CD4-positive, alpha-beta memory T cell (primary cell): ENCODE measurements at regions not wholly inside any gene's neighbourhood (a gene's known extent, or its start where the extent isn't known, plus 50 kb on each side); places are given as distances from the start of the nearest gene placed in this dataset.

ENCODE experiments used
- CTCF ChIA-PET: fragments of 350-600 bp; sonication (Branson Sonifier 250); formaldehyde crosslinking; loops from one replicate; lab custom pipeline; 2021; ENCODE audit warnings: inconsistent platforms; ENCODE audit not compliant: partially characterized antibody; lab: Charles Lee
- POLR2A ChIA-PET: fragments of 350-600 bp; sonication (Branson Sonifier 250); formaldehyde crosslinking; loops from one replicate; lab custom pipeline; 2021; ENCODE audit not compliant: partially characterized antibody; lab: Charles Lee
- DNase-seq, 5 donors: peaks; one replicate each; pipeline versions ENCODE4 v3.0.0 to v3.0.0-alpha.2; 2020 to 2022; ENCODE audit warnings: mixed read lengths in 1 of 5
- H3K27ac ChIP-seq: one replicate; pipeline ENCODE4 v1.7.0; 2013; ENCODE audit warnings: low read depth, low read length
- H3K27me3 ChIP-seq: 2 replicates; pipeline ENCODE4 v1.7.0; 2013; ENCODE audit warnings: mild to moderate bottlenecking, low read length, moderate library complexity; ENCODE audit not compliant: insufficient read depth
- H3K36me3 ChIP-seq: 2 replicates; pipeline ENCODE4 v1.7.0; 2013; ENCODE audit warnings: mild to moderate bottlenecking, low read length, moderate library complexity; ENCODE audit not compliant: insufficient read depth
- H3K4me1 ChIP-seq: 2 replicates; pipeline ENCODE4 v1.7.0; 2013; ENCODE audit warnings: mild to moderate bottlenecking, low read length, moderate library complexity; ENCODE audit not compliant: insufficient read depth
- H3K4me3 ChIP-seq, 2 donors: one replicate each; pipeline ENCODE4 v1.7.0; 2013; ENCODE audit warnings: low read length in 2 of 2, mild to moderate bottlenecking in 1 of 2
- H3K9me3 ChIP-seq, 2 donors: one replicate each; pipeline ENCODE4 v1.7.0; 2013; ENCODE audit warnings: low read length in 2 of 2, control low read depth in 1 of 2; ENCODE audit not compliant: control insufficient read depth in 1 of 2
- H3K27ac Mint-ChIP-seq, 7 donors: one replicate each; pipeline ENCODE4 v1.8.0; 2020 to 2021; ENCODE audit warnings: mixed read lengths in 7 of 7, mild to moderate bottlenecking in 6 of 7, inconsistent platforms in 3 of 7, moderate library complexity in 3 of 7
- H3K27me3 Mint-ChIP-seq, 2 donors: one replicate each; pipeline ENCODE4 v1.8.0; 2020 to 2021; ENCODE audit warnings: mixed read lengths in 2 of 2
- H3K36me3 Mint-ChIP-seq, 2 donors: one replicate each; pipeline ENCODE4 v1.8.0; 2020 to 2021; ENCODE audit warnings: mixed read lengths in 2 of 2, inconsistent platforms in 1 of 2, mild to moderate bottlenecking in 1 of 2
- H3K4me1 Mint-ChIP-seq, 4 donors: one replicate each; pipeline ENCODE4 v1.8.0; 2020 to 2021; ENCODE audit warnings: mixed read lengths in 4 of 4, mild to moderate bottlenecking in 1 of 4
- H3K4me3 Mint-ChIP-seq, 8 donors: one replicate each; pipeline ENCODE4 v1.8.0; 2020 to 2021; ENCODE audit warnings: mixed read lengths in 8 of 8, mild to moderate bottlenecking in 7 of 8, moderate library complexity in 6 of 8, inconsistent platforms in 3 of 8
- H3K9me3 Mint-ChIP-seq, 8 donors: one replicate each; pipeline ENCODE4 v1.8.0; 2020 to 2021; ENCODE audit warnings: mixed read lengths in 8 of 8, mild to moderate bottlenecking in 5 of 8, inconsistent platforms in 3 of 8, moderate library complexity in 1 of 8
- intact Hi-C: fragments of 100-400 bp; cut with micrococcal nuclease; formaldehyde crosslinking; loops from one replicate; pipeline ENCODE4 v1.15.1; 2023

DNA sequence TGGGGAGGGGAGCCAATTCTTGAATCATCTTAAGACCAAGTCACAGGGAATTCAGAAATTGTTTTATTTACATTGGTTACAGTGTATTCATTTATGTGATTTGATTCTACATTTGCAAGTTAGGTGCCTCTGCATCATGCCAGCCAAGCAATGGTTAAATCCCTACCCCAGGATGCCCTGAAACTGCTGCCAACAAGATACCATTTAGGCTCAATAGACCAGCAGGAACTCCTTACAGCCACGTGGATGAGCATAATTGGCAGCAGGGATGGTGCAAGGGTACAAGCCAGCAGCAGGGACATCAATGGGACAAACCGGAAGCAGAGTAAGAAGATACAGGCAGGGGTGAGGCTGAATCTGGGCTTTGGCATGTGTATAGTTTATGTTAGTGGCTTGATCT lies 72.4 kb upstream of the NBEA start:
- no peak for DNase-seq
- no peak overlapping the region for H3K27ac Mint-ChIP-seq
- ChIA-PET POLR2A (no interaction called here), CTCF (no interaction called here)
- H3K36me3 ChIP-seq, result no peaks in the 10 kb centered on the region
- no peaks in the 10 kb centered on the region for H3K27me3 Mint-ChIP-seq
- no peak overlapping the region for H3K27ac ChIP-seq
- H3K36me3 Mint-ChIP-seq, result no peaks in the 10 kb centered on the region
- H3K4me3 Mint-ChIP-seq, result no peak overlapping the region
- no peaks in the 10 kb centered on the region for H3K27me3 ChIP-seq
- intact Hi-C loops, result no loop called here
- H3K4me3 ChIP-seq, result no peak overlapping the region
- H3K9me3 ChIP-seq, result no peaks in the 10 kb centered on the region
- no peaks in the 10 kb centered on the region for H3K4me1 ChIP-seq
- H3K9me3 Mint-ChIP-seq, result peaks cover 0 to 3% (median 0%) of the 10 kb centered on the region in 8 donors
- no peaks in the 10 kb centered on the region for H3K4me1 Mint-ChIP-seq

- Histone ChIP-seq H3K36me3 (no peaks in the 10 kb centered on the region), H3K4me1 (no peaks in the 10 kb centered on the region), H3K9me3 (no peaks in the 10 kb centered on the region), H3K27ac (no peak overlapping the region), H3K27me3 (no peaks in the 10 kb centered on the region), H3K4me3 (no peak overlapping the region)
- Mint-ChIP-seq H3K36me3 (no peaks in the 10 kb centered on the region), H3K27ac (no peak overlapping the region), H3K4me1 (no peaks in the 10 kb centered on the region), H3K4me3 (no peak overlapping the region), H3K9me3 (peaks cover 0 to 4% (median under 1%) of the 10 kb centered on the region in 8 donors), H3K27me3 (peaks cover 0 to 2% of the 10 kb centered on the region in 2 donors)
- CTCF ChIA-PET, result no interaction called here
- DNase-seq, result no peak
- POLR2A ChIA-PET, result no interaction called here
- intact Hi-C loops, result no loop called here
Observed at GRCh38 chr13:34878329-34878728, 63.7 kb upstream of the NBEA start.

GRCh38 chr13:34879851-34880250 lies 62.2 kb upstream of the NBEA start:
- H3K27me3 Mint-ChIP-seq, result peaks cover 0 to 2% of the 10 kb centered on the region in 2 donors
- Histone ChIP-seq H3K27me3 (no peaks in the 10 kb centered on the region), H3K27ac (no peak overlapping the region), H3K4me3 (no peak overlapping the region), H3K4me1 (no peaks in the 10 kb centered on the region), H3K9me3 (no peaks in the 10 kb centered on the region), H3K36me3 (no peaks in the 10 kb centered on the region)
- no peak for DNase-seq
- no peaks in the 10 kb centered on the region for H3K36me3 Mint-ChIP-seq
- CTCF ChIA-PET, result no interaction called here
- H3K4me3 Mint-ChIP-seq, result no peak overlapping the region
- intact Hi-C loops, result no loop called here
- H3K4me1 Mint-ChIP-seq, result no peaks in the 10 kb centered on the region
- H3K27ac Mint-ChIP-seq, result no peak overlapping the region
- peaks cover 0 to 4% (median under 1%) of the 10 kb centered on the region in 8 donors for H3K9me3 Mint-ChIP-seq
- POLR2A ChIA-PET, result no interaction called here

GRCh38 chr13:34881494-34881893 lies 60.6 kb upstream of the NBEA start:
- DNase-seq, result no peak
- H3K4me3 Mint-ChIP-seq, result no peak overlapping the region
- ChIA-PET POLR2A (no interaction called here), CTCF (no interaction called here)
- Histone ChIP-seq H3K4me3 (no peak overlapping the region), H3K36me3 (no peaks in the 10 kb centered on the region), H3K27me3 (no peaks in the 10 kb centered on the region), H3K4me1 (no peaks in the 10 kb centered on the region), H3K27ac (no peak overlapping the region), H3K9me3 (no peaks in the 10 kb centered on the region)
- H3K4me1 Mint-ChIP-seq, result no peaks in the 10 kb centered on the region
- no peaks in the 10 kb centered on the region for H3K36me3 Mint-ChIP-seq
- H3K9me3 Mint-ChIP-seq, result peaks cover 0 to 3% (median under 1%) of the 10 kb centered on the region in 8 donors
- H3K27ac Mint-ChIP-seq, result no peak overlapping the region
- H3K27me3 Mint-ChIP-seq, result peaks cover 0 to 2% of the 10 kb centered on the region in 2 donors
- intact Hi-C loops, result no loop called here

- H3K4me3 Mint-ChIP-seq, result no peak overlapping the region
- Histone ChIP-seq H3K4me1 (no peaks in the 10 kb centered on the region), H3K9me3 (no peaks in the 10 kb centered on the region), H3K27me3 (no peaks in the 10 kb centered on the region), H3K27ac (no peak overlapping the region), H3K36me3 (no peaks in the 10 kb centered on the region), H3K4me3 (no peak overlapping the region)
- no peak overlapping the region for H3K27ac Mint-ChIP-seq
- peaks cover 0 to 2% of the 10 kb centered on the region in 2 donors for H3K27me3 Mint-ChIP-seq
- peaks cover 0 to 3% (median under 1%) of the 10 kb centered on the region in 8 donors for H3K9me3 Mint-ChIP-seq
- DNase-seq, result no peak
- no peaks in the 10 kb centered on the region for H3K36me3 Mint-ChIP-seq
- intact Hi-C loops, result no loop called here
- POLR2A ChIA-PET, result no interaction called here
- no peaks in the 10 kb centered on the region for H3K4me1 Mint-ChIP-seq
- CTCF ChIA-PET, result no interaction called here
Observed at GRCh38 chr13:34883396-34883795, 58.7 kb upstream of the NBEA start.

DNA sequence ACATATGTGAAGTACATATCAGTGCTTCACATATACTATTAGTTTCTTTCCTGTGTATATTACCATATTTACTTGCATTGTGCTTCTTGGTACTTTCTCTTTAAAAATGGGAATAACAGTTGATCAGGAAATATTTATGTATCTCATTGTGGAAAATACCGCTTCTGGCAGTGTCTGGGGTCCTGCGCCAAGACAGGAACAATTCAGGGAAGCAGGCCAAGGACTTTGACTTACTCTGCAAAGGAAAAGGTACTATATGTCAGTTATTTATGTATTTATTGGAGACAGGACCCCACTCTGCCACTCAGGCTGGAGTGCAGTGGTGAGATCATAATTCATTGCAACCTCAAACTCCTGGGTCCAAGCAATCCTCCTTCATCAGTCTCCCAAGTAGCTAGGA lies 57.7 kb upstream of the NBEA start:
- no peaks in the 10 kb centered on the region for H3K9me3 ChIP-seq
- H3K4me1 ChIP-seq, result no peaks in the 10 kb centered on the region
- ChIA-PET CTCF (no interaction called here), POLR2A (no interaction called here)
- Mint-ChIP-seq H3K9me3 (peaks cover 0 to 3% (median under 1%) of the 10 kb centered on the region in 8 donors), H3K4me3 (no peak overlapping the region), H3K27me3 (peaks cover 0 to 2% of the 10 kb centered on the region in 2 donors), H3K27ac (no peak overlapping the region), H3K4me1 (no peaks in the 10 kb centered on the region), H3K36me3 (no peaks in the 10 kb centered on the region)
- no peaks in the 10 kb centered on the region for H3K36me3 ChIP-seq
- no peak for DNase-seq
- H3K27me3 ChIP-seq, result no peaks in the 10 kb centered on the region
- H3K4me3 ChIP-seq, result no peak overlapping the region
- intact Hi-C loops, result no loop called here
- H3K27ac ChIP-seq, result no peak overlapping the region

DNA sequence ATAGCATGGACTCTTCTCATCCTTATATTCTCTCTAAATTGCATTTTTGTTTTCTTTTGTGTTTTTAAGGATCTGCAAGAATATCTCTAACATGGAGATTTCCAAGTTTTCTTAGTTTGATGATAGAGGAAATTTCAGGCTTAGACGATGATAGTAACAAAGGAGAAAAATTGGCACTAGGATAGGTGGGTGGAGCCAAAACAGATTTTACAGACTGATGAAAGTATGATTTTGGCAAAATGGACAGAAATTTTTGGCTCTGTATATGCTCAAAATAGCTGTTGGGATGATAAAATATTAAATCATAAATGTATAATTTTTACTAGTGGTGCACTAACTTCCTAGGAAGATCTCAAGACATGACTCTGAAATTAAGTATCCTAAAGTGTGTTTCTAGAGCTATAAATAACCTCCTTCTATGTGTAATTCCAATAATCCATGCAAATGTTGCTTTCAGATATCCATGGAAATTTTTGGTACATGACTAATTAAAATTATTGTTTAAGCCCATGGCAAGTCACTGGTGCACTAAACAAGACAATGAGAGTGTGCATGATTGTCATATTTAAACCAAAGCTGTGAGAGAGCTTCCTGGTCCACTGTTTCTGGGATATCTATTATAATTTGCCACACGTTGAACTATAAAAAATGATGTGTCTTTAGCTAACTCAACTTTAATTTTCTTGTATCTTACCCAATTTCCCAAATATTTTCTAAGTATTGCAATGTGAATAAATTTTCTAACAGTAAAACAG lies 55.8 kb upstream of the NBEA start:
- H3K36me3 Mint-ChIP-seq, result no peaks in the 10 kb centered on the region
- no peaks in the 10 kb centered on the region for H3K27me3 Mint-ChIP-seq
- ChIA-PET POLR2A (no interaction called here), CTCF (no interaction called here)
- peaks cover 0 to 4% (median 0%) of the 10 kb centered on the region in 8 donors for H3K9me3 Mint-ChIP-seq
- intact Hi-C loops, result no loop called here
- H3K4me1 Mint-ChIP-seq, result no peaks in the 10 kb centered on the region
- H3K4me3 ChIP-seq, result no peak overlapping the region
- no peaks in the 10 kb centered on the region for H3K27me3 ChIP-seq
- no peaks in the 10 kb centered on the region for H3K4me1 ChIP-seq
- H3K27ac Mint-ChIP-seq, result no peak overlapping the region
- no peaks in the 10 kb centered on the region for H3K9me3 ChIP-seq
- DNase-seq, result no peak
- H3K27ac ChIP-seq, result no peak overlapping the region
- H3K4me3 Mint-ChIP-seq, result no peak overlapping the region
- H3K36me3 ChIP-seq, result no peaks in the 10 kb centered on the region
